HG02610 (cell line): ENCODE measurements at regions not wholly inside any gene's neighbourhood (a gene's known extent, or its start where the extent isn't known, plus 50 kb on each side); places are given as distances from the start of the nearest gene placed in this dataset.

Source experiments
- ATAC-seq: cut with Tn5 transposase; IDR thresholded peaks from one replicate; pipeline ENCODE4 v1.9.1; 2021; ENCODE audit warnings: mild to moderate bottlenecking, moderate library complexity; ENCODE audit not compliant: unreplicated experiment

GRCh38 chr3:99131876-99132275 is 230.4 kb upstream of the DCBLD2 start:
- no peak for ATAC-seq

GRCh38 chr3:99128725-99129505 is 227.4 kb upstream of the DCBLD2 start:
- no peak for ATAC-seq

GRCh38 chr3:99128235-99128634 is 226.7 kb upstream of the DCBLD2 start:
- no peak for ATAC-seq

GRCh38 chr3:99126316-99126715 is 224.8 kb upstream of the DCBLD2 start:
- ATAC-seq: no peak

- ATAC-seq: no peak
Observed at GRCh38 chr3:99119385-99119784, 217.9 kb upstream of the DCBLD2 start.

- no peak for ATAC-seq
Observed at GRCh38 chr3:99118381-99118780, 216.9 kb upstream of the DCBLD2 start.

- peak; percentile 39 for ATAC-seq
Observed at GRCh38 chr3:99114565-99115291, 213.2 kb upstream of the DCBLD2 start.

GRCh38 chr3:99111235-99111634 is 209.7 kb upstream of the DCBLD2 start:
- peak; percentile 70 for ATAC-seq

GRCh38 chr3:99110401-99110800 is 208.9 kb upstream of the DCBLD2 start:
- ATAC-seq: no peak

GRCh38 chr3:99108508-99108907 is 207.0 kb upstream of the DCBLD2 start:
- no peak for ATAC-seq

- ATAC-seq: no peak
Observed at GRCh38 chr3:99094606-99095005, 193.1 kb upstream of the DCBLD2 start.

GRCh38 chr3:99087277-99087676 is 185.8 kb upstream of the DCBLD2 start:
- no peak for ATAC-seq

- no peak for ATAC-seq
Observed at GRCh38 chr3:99084826-99085225, 183.3 kb upstream of the DCBLD2 start.

- no peak for ATAC-seq
Observed at GRCh38 chr3:99084156-99084555, 182.7 kb upstream of the DCBLD2 start.

GRCh38 chr3:99071096-99071495 is 169.6 kb upstream of the DCBLD2 start:
- no peak for ATAC-seq

GRCh38 chr3:99069973-99070372 is 168.5 kb upstream of the DCBLD2 start:
- no peak for ATAC-seq

GRCh38 chr3:99066863-99067262 is 165.4 kb upstream of the DCBLD2 start:
- ATAC-seq: no peak

GRCh38 chr3:99049164-99049563 is 147.7 kb upstream of the DCBLD2 start:
- no peak for ATAC-seq

- no peak for ATAC-seq
Observed at GRCh38 chr3:99041747-99042146, 140.3 kb upstream of the DCBLD2 start.

GRCh38 chr3:99031778-99032177 is 130.3 kb upstream of the DCBLD2 start:
- ATAC-seq: no peak

GRCh38 chr3:99023590-99024192 is 122.2 kb upstream of the DCBLD2 start:
- ATAC-seq: peak; percentile 67

- no peak for ATAC-seq
Observed at GRCh38 chr3:99021466-99021865, 120.0 kb upstream of the DCBLD2 start.
